GM18907 (cell line): ENCODE measurements at regions not wholly inside any gene's neighbourhood (a gene's known extent, or its start where the extent isn't known, plus 50 kb on each side); places are given as distances from the start of the nearest gene placed in this dataset.
"Not testable (repeated sequence)": the region's sequence is repeated elsewhere in the genome, so short reads cannot be mapped to it uniquely, and the experiment has no call there.

ENCODE experiments used
- ATAC-seq: cut with Tn5 transposase; IDR thresholded peaks from one replicate; pipeline ENCODE4 v1.9.1; 2021; ENCODE audit warnings: mild to moderate bottlenecking, moderate library complexity; ENCODE audit not compliant: unreplicated experiment

DNA sequence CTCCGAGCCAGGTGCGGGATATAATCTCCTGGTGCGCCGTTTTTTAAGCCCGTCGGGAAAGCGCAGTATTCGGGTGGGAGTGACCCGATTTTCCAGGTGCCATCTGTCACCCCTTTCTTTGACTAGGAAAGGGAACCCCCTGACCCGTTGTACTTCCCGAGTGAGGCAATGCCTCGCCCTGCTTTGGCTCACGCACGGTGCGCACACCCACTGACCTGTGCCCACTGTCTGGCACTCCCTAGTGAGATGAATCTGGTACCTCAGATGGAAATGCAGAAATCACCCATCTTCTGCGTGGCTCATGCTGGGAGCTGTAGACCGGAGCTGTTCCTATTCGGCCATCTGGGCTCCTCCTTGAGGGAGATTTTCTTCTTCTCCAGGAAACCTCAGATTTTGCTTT lies 1135.1 kb upstream of the DIAPH2 start:
- not testable (repeated sequence) for ATAC-seq

DNA sequence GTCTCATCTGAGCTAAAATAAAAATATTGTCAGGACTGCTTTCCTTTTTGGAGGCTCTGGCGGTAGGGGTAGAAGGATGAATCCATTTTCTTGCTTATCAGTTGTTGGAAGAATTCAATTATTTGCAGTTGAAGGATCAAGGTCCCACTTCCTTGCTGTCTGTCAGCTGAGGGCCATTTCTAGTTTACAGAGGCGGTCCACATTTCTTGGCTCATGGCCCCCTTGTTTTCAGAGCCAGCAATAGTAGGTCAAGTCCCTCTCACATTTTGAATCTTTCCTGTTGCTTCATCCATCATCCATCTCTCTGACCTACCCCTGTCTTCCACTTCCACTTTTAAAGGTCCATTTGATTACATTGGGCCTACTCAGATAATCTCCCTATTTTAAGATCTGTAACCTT lies 1099.3 kb upstream of the DIAPH2 start:
- ATAC-seq: no peak

- no peak for ATAC-seq
Measured at GRCh38 chrX:95612350-95612749, 1072.3 kb upstream of the DIAPH2 start.

GRCh38 chrX:95622200-95622599 lies 1062.4 kb upstream of the DIAPH2 start:
- ATAC-seq: no peak

- ATAC-seq: no peak
Measured at GRCh38 chrX:95626748-95627147, 1057.9 kb upstream of the DIAPH2 start.

GRCh38 chrX:95628796-95629195 lies 1055.8 kb upstream of the DIAPH2 start:
- no peak for ATAC-seq

DNA sequence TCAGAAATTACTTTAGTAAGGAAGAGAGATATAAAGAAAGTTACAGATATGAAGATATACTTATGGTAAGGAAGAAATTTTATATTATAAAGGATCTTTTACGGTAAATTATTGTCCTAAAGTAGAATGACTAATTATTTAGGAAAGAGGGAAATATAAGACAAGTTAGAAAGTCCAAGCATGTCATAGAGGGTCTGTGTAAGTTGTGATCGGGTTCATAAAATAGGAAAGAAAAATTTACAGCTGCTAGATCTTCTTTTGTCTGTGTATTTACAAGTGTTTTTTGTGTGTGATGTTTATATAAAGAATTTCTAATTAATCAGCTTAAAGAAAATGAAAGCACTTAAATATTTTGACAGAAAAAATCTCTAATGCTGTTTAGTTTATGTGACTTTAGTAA lies 1054.9 kb upstream of the DIAPH2 start:
- ATAC-seq: no peak

DNA sequence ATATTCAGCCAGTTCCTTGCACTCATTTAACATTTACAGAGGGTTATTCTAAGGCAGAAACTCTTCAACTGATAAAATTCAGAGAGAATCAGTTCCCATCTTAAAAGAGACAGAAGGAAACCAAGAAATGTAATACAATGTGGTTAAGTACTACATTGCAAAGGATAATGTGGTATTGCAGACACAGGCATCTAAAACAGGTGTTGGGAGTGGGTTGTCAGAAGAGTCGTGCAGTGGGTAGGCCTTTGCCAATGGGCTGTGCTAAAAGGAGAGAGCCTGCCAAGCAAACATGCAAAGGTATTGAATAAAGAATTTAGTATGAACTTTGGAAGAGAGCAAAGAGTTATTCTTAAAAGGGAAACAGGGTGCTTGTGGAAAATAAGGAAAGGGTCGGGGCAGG lies 1044.4 kb upstream of the DIAPH2 start:
- no peak for ATAC-seq

- ATAC-seq: no peak
Measured at GRCh38 chrX:95645738-95646137, 1038.9 kb upstream of the DIAPH2 start.

GRCh38 chrX:95662200-95662599 lies 1022.4 kb upstream of the DIAPH2 start:
- peak; percentile 73 for ATAC-seq

- ATAC-seq: no peak
Measured at GRCh38 chrX:95666056-95666455, 1018.6 kb upstream of the DIAPH2 start.

GRCh38 chrX:95675011-95675410 lies 1009.6 kb upstream of the DIAPH2 start:
- ATAC-seq: no peak

DNA sequence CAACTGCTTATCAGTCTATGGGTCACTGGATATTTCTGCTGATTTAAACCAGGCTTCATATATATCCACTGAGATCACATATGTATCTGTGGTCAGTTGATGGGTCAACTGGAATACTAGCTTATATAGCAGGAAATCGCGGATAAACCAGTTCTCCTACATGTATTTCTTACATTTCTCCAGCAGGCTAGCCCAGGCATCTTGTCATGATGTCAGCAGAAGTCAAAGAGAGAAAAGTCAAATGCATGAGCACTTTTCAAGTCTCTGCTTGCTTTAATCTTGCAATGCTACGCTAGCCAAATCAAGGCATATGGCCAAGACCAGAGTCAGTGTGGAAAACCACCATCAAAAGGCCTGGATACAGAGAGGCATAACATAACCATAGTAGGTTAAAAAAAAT lies 1008.8 kb upstream of the DIAPH2 start:
- no peak for ATAC-seq

GRCh38 chrX:95678679-95679078 lies 1006.0 kb upstream of the DIAPH2 start:
- ATAC-seq: no peak

DNA sequence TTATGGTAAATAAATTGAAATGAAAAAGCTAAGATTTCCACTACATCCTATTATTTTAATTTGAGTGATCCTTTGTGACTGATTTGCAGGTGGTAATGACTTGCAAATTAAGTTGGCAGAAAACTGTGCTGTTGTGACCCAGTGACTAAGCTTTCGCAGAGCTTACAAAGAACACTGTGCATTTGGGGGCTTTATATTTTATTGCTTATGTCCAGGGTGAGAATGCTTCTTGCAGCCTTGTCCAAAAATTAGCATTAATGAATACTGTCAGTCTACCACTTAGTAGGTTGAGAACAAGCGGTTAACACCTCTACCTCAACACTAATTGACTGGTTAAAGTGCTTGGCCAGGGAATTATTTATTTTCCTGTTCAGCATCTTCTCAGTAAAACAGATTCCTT lies 991.3 kb upstream of the DIAPH2 start:
- ATAC-seq: no peak

DNA sequence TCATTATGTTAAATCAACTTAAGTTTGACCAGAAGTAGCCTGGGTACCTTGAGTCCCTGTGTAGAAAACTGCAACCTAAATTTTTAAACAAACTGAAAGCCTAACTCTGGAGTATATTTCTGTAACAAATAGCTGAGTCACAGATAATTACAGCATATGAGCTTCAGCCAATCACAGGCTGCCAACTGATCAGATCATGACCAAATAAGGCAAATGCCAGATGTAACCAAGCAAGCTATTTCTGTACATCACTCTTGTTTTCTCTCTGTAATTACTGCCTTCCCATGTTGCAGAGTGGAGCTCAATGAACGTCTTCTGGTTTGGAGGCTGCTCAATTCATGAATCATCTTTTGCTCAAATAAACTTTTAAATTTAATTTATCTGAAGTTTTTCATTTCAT lies 980.9 kb upstream of the DIAPH2 start:
- no peak for ATAC-seq

- no peak for ATAC-seq
Measured at GRCh38 chrX:95716841-95717240, 967.8 kb upstream of the DIAPH2 start.

GRCh38 chrX:95718746-95719145 lies 965.9 kb upstream of the DIAPH2 start:
- ATAC-seq: no peak

- ATAC-seq: no peak
Measured at GRCh38 chrX:95721011-95721410, 963.6 kb upstream of the DIAPH2 start.

DNA sequence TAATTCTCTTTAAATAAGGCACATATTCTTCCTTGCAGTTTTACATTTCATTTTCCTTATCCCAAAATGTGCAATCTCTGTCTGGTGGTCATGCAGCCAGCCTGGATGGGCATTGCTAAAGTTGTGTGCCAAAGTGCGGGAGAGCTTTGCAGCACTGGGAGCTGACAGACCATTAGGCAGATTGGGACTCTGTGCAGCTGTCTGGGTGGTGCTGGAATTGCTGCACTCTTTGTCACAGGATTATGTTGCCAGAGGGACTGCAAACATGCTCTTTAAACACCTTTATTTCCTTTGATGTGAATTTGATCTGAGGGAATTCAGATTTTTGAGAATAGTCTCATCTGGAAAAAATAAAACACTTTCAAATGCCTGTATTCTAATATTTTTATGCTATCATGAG lies 956.2 kb upstream of the DIAPH2 start:
- no peak for ATAC-seq

GRCh38 chrX:95729401-95729800 lies 955.2 kb upstream of the DIAPH2 start:
- ATAC-seq: no peak

- no peak for ATAC-seq
Measured at GRCh38 chrX:95733426-95733825, 951.2 kb upstream of the DIAPH2 start.

GRCh38 chrX:95754411-95754810 lies 930.2 kb upstream of the DIAPH2 start:
- ATAC-seq: no peak

GRCh38 chrX:95760356-95760755 lies 924.3 kb upstream of the DIAPH2 start:
- ATAC-seq: no peak
